Activated B cell treated with CpG ODN at 0.5 μM for 24 hours (primary cell): ENCODE measurements at regions not wholly inside any gene's neighbourhood (a gene's known extent, or its start where the extent isn't known, plus 50 kb on each side); places are given as distances from the start of the nearest gene placed in this dataset.
"Not testable (repeated sequence)": the region's sequence is repeated elsewhere in the genome, so short reads cannot be mapped to it uniquely, and the experiment has no call there.

Experiments
- ATAC-seq: fragments of 200-7000 bp; cut with Tn5 transposase; one replicate; pipeline ENCODE4 v1.10.0; 2021; ENCODE audit warnings: low read depth, mild to moderate bottlenecking, moderate library complexity
- CTCF ChIA-PET: fragments of 350-600 bp; sonication (Branson Sonifier 250); formaldehyde crosslinking; loops from one replicate; lab custom pipeline; 2021; ENCODE audit warnings: antibody characterized with exemption; lab: Charles Lee
- POLR2A ChIA-PET: fragments of 350-600 bp; sonication (Branson Sonifier 250); formaldehyde crosslinking; loops from one replicate; lab custom pipeline; 2021; ENCODE audit warnings: antibody characterized with exemption; lab: Charles Lee
- DNase-seq: peaks from one replicate; pipeline ENCODE4 v3.0.0; 2022
- H3K27ac Mint-ChIP-seq: one replicate; pipeline ENCODE4 v1.8.0; 2020; ENCODE audit warnings: mixed read lengths
- H3K27me3 Mint-ChIP-seq: one replicate; pipeline ENCODE4 v1.8.0; 2021; ENCODE audit warnings: mixed read lengths
- H3K36me3 Mint-ChIP-seq: one replicate; pipeline ENCODE4 v1.8.0; 2021; ENCODE audit warnings: low read depth, mixed read lengths
- H3K4me1 Mint-ChIP-seq: one replicate; pipeline ENCODE4 v1.8.0; 2021; ENCODE audit warnings: mixed read lengths
- H3K4me3 Mint-ChIP-seq: one replicate; pipeline ENCODE4 v1.8.0; 2020; ENCODE audit warnings: mild to moderate bottlenecking, mixed read lengths
- H3K9me3 Mint-ChIP-seq: one replicate; pipeline ENCODE4 v1.8.0; 2020; ENCODE audit warnings: mixed read lengths
- CTCF ChIP-seq: fragments of 200-600 bp; IDR thresholded peaks from one replicate; pipeline ENCODE4 v1.8.0; 2022; ENCODE audit warnings: antibody characterized with exemption, mild to moderate bottlenecking
- intact Hi-C: fragments of 100-400 bp; cut with micrococcal nuclease; formaldehyde crosslinking; loops from one replicate; pipeline ENCODE4 v1.15.1; 2024

GRCh38 chr3:187888701-187889100, 143.4 kb upstream of the BCL6 start:
- no peaks in the 10 kb centered on the region for H3K9me3 Mint-ChIP-seq
- ChIA-PET POLR2A (no interaction called here), CTCF (no interaction called here)
- ATAC-seq (no peak), DNase-seq (no peak)
- no peak overlapping the region for H3K4me3 Mint-ChIP-seq
- H3K4me1 Mint-ChIP-seq, result peaks cover 4% of the 10 kb centered on the region
- intact Hi-C loops, result no loop called here
- H3K27me3 Mint-ChIP-seq, result no peaks in the 10 kb centered on the region
- no peak for TF ChIP-seq CTCF
- H3K36me3 Mint-ChIP-seq, result no peaks in the 10 kb centered on the region
- no peak overlapping the region for H3K27ac Mint-ChIP-seq

- ATAC-seq (no peak), DNase-seq (no peak)
- no peaks in the 10 kb centered on the region for H3K27me3 Mint-ChIP-seq
- ChIA-PET POLR2A (no interaction called here), CTCF (no interaction called here)
- no peaks in the 10 kb centered on the region for H3K9me3 Mint-ChIP-seq
- no peak for TF ChIP-seq CTCF
- no peak overlapping the region for H3K4me3 Mint-ChIP-seq
- H3K27ac Mint-ChIP-seq, result no peak overlapping the region
- H3K4me1 Mint-ChIP-seq, result peaks cover 4% of the 10 kb centered on the region
- intact Hi-C loops, result no loop called here
- H3K36me3 Mint-ChIP-seq, result no peaks in the 10 kb centered on the region
These were observed 143.8 kb upstream of the BCL6 start for GRCh38 chr3:187889106-187889505.

GRCh38 chr3:187889601-187890404, 144.5 kb upstream of the BCL6 start:
- ATAC-seq (no peak), DNase-seq (no peak)
- ChIA-PET POLR2A (no interaction called here), CTCF (interaction anchor here (0.6 kb wide), 1 partner anchor 133 kb away, joined by 3 read pairs; no protein-coding TSS in a partner anchor)
- H3K27me3 Mint-ChIP-seq, result no peaks in the 10 kb centered on the region
- peaks cover 4% of the 10 kb centered on the region for H3K4me1 Mint-ChIP-seq
- no peaks in the 10 kb centered on the region for H3K36me3 Mint-ChIP-seq
- no peaks in the 10 kb centered on the region for H3K9me3 Mint-ChIP-seq
- no peak overlapping the region for H3K4me3 Mint-ChIP-seq
- intact Hi-C loops, result no loop called here
- H3K27ac Mint-ChIP-seq, result no peak overlapping the region
- TF ChIP-seq CTCF, result no peak

GRCh38 chr3:187890405-187890752, 145.1 kb upstream of the BCL6 start:
- DNase-seq, H3K27ac Mint-ChIP-seq, ATAC-seq, POLR2A ChIA-PET, H3K9me3 Mint-ChIP-seq, H3K27me3 Mint-ChIP-seq, H3K36me3 Mint-ChIP-seq, H3K4me1 Mint-ChIP-seq, intact Hi-C loops, H3K4me3 Mint-ChIP-seq: not testable (repeated sequence)
- CTCF ChIA-PET, result interaction anchor here (0.6 kb wide), 1 partner anchor 133 kb away, joined by 3 read pairs; no protein-coding TSS in a partner anchor

- H3K4me1 Mint-ChIP-seq, result peaks cover 4% of the 10 kb centered on the region
- intact Hi-C loops, result no loop called here
- no peak for TF ChIP-seq CTCF
These were observed 151.4 kb upstream of the BCL6 start for GRCh38 chr3:187896646-187897045.

More at GRCh38 chr3:187896646-187897045, 151.4 kb upstream of the BCL6 start:
- Mint-ChIP-seq H3K4me3 (no peak overlapping the region), H3K9me3 (no peaks in the 10 kb centered on the region), H3K27me3 (peaks cover 20% of the 10 kb centered on the region), H3K36me3 (no peaks in the 10 kb centered on the region), H3K27ac (no peak overlapping the region)
- ChIA-PET POLR2A (interaction anchor here (0.5 kb wide), 1 partner anchor 18 kb away, joined by 10 read pairs; no protein-coding TSS in a partner anchor), CTCF (no interaction called here)
- DNase-seq (no peak), ATAC-seq (no peak)
